ENCODE measurements at regions not wholly inside any gene's neighbourhood (a gene's known extent, or its start where the extent isn't known, plus 50 kb on each side); places are given as distances from the start of the nearest gene placed in this dataset.

DNA sequence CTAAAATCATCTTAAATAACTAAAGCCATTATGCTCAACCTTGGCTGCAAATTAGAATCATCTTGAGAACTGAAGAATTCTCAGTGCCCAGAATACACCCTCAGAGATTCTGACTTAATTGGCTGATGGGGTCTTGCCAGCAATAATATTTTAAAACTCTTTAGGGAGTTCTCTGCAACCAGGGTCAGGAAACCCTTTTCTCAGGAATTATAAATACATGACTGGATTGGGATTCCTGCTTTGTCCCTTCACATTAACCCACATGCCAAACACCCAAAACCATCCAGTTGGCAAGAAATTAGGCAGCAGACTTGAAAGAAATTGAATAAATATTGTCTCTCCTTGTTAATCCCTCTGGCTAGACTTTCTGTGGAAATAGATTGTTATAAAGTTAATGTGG lies 482.3 kb upstream of the NECTIN3 start:
- ATAC-seq (no peak), DNase-seq (no peak)
- Histone ChIP-seq H3K27me3 (ENCODE audit: control insufficient read depth, insufficient read depth) (no peaks in the 10 kb centered on the region), H3K27ac (ENCODE audit: low read length) (no peak overlapping the region), H3K4me3 (ENCODE audit: low read length) (no peak overlapping the region), H3K9me3 (ENCODE audit: control insufficient read depth, low read length) (no peaks in the 10 kb centered on the region), H3K4me1 (ENCODE audit: control insufficient read depth, insufficient read depth, low read length) (no peaks in the 10 kb centered on the region)
- intact Hi-C loops (cut with DNase I): no loop called here

DNA sequence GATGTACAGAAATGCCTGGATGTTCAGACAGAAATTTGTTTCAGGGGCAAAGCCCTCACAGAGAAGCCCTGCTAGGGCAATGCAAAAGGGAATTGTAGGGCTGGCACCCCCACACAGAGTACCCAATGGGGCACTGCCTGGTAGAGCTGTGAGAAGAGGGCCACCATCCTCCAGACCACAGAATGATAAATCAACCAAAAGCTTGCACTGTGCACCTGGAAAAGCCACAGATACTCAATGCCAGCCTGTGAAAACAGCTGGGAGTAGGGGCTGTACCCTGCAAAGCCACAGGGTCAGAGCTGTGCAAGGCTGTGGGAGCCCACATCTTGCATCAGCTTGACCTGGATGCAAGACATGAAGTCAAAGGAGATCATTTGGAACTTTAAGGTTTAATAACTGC lies 477.9 kb upstream of the NECTIN3 start:
- H3K4me3 ChIP-seq (ENCODE audit: low read length): no peak overlapping the region
- no peaks in the 10 kb centered on the region for H3K9me3 ChIP-seq (ENCODE audit: control insufficient read depth, low read length)
- DNase-seq (no peak), ATAC-seq (no peak)
- H3K27me3 ChIP-seq (ENCODE audit: control insufficient read depth, insufficient read depth): no peaks in the 10 kb centered on the region
- no peak overlapping the region for H3K27ac ChIP-seq (ENCODE audit: low read length)
- no peaks in the 10 kb centered on the region for H3K4me1 ChIP-seq (ENCODE audit: control insufficient read depth, insufficient read depth, low read length)
- intact Hi-C loops (cut with DNase I): no loop called here

DNA sequence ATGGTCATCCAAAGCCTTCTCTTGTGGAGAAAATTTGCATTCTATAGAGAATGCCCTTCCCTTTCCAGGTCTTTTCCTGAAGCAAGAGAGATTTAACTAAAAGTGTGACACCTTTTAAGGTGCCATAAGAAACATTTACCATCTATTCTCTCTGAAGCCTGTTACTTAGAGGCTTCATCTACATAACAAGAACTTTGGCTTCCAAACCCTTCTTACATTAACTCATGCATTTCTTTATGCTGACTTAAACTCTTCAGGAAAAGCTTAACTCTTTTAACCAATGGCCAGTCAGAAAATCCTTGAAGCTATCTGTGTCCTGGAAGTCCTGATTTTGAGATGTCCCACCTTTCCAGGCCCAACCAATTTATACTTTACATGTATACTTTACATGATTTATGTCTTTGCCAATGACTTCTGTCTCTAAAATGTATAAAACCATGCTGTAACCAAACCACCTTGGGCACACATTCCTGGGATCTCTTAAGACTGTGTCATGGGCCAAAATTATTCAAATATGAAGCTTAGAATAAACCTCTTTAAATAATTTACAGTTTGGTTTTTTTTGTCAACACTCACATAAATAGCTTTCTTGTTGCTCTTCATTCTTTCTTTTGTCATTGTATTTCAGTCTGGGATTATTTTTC lies 472.6 kb upstream of the NECTIN3 start:
- DNase-seq (no peak), ATAC-seq (no peak)
- no peaks in the 10 kb centered on the region for H3K27me3 ChIP-seq (ENCODE audit: control insufficient read depth, insufficient read depth)
- H3K27ac ChIP-seq (ENCODE audit: low read length): no peak overlapping the region
- no peak overlapping the region for H3K4me3 ChIP-seq (ENCODE audit: low read length)
- intact Hi-C loops (cut with DNase I): no loop called here
- no peaks in the 10 kb centered on the region for H3K4me1 ChIP-seq (ENCODE audit: control insufficient read depth, insufficient read depth, low read length)
- H3K9me3 ChIP-seq (ENCODE audit: control insufficient read depth, low read length): no peaks in the 10 kb centered on the region

DNA sequence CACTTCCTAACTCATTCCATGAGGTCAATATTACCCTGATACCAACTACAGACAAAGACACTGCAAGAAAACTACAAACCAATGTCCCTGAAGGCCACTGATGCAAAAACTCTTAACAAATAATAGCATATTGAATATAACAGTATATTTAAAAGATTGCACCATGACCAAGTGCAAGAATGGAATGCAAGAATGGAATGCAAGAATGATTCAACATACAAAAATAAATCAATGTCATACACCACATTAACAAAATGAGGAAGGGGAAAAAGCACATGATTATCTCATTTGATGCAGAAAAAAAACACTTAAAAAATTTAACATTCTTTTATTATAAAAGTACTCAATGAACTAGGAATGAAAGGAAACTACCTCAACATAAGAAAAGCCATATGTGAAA lies 463.1 kb upstream of the NECTIN3 start:
- Histone ChIP-seq H3K4me3 (ENCODE audit: low read length) (no peak overlapping the region), H3K27ac (ENCODE audit: low read length) (no peak overlapping the region), H3K4me1 (ENCODE audit: control insufficient read depth, insufficient read depth, low read length) (no peaks in the 10 kb centered on the region), H3K27me3 (ENCODE audit: control insufficient read depth, insufficient read depth) (no peaks in the 10 kb centered on the region), H3K9me3 (ENCODE audit: control insufficient read depth, low read length) (no peaks in the 10 kb centered on the region)
- intact Hi-C loops (cut with DNase I): no loop called here
- ATAC-seq (no peak), DNase-seq (no peak)

DNA sequence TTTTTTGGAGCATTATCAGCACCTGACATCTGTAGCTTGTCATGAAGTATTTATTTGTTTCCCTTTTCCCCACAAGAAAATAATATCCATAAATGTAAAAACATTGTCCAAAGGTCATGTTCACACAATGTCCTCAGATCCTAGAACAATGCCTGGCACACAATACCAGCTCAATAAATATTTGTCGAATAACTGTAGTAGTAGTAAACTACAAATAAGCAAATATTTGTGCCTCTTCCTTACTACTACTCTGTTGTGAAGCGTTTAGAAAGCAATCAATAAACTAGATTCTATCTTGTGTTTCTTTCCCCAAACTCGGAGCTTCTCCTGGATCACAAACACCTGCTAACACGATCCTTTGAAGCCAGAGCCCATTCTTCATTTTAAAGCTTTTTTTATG lies 459.6 kb upstream of the NECTIN3 start:
- no peaks in the 10 kb centered on the region for H3K9me3 ChIP-seq (ENCODE audit: control insufficient read depth, low read length)
- ATAC-seq (no peak), DNase-seq (no peak)
- no peaks in the 10 kb centered on the region for H3K4me1 ChIP-seq (ENCODE audit: control insufficient read depth, insufficient read depth, low read length)
- H3K27me3 ChIP-seq (ENCODE audit: control insufficient read depth, insufficient read depth): no peaks in the 10 kb centered on the region
- H3K27ac ChIP-seq (ENCODE audit: low read length): no peak overlapping the region
- H3K4me3 ChIP-seq (ENCODE audit: low read length): no peak overlapping the region
- WGBS: 77% methylated on average over 4 of the region's 4 CpGs
- intact Hi-C loops (cut with DNase I): no loop called here

DNA sequence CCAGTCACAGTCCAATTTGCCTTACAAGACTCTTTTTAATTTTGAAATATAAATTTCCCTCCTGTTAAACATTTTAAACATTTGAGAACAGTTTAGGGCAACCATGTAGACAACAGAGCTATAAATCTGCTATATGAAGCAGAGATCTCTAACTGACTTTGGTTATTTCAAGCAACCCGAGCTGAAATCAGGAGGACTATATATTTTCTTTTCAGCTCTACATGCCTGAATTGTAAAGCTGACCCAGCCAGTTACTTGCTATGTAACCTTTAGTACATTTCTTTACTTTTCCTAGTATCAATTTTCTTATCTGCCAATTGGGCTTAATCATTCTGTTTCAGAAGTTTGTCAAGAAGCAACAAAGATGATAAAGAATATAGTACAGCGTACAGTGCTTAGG lies 457.4 kb upstream of the NECTIN3 start:
- WGBS: 66% methylated on average over 2 of the region's 2 CpGs
- no peak overlapping the region for H3K4me3 ChIP-seq (ENCODE audit: low read length)
- ATAC-seq (no peak), DNase-seq (no peak)
- H3K27ac ChIP-seq (ENCODE audit: low read length): no peak overlapping the region
- H3K4me1 ChIP-seq (ENCODE audit: control insufficient read depth, insufficient read depth, low read length): no peaks in the 10 kb centered on the region
- H3K9me3 ChIP-seq (ENCODE audit: control insufficient read depth, low read length): no peaks in the 10 kb centered on the region
- H3K27me3 ChIP-seq (ENCODE audit: control insufficient read depth, insufficient read depth): no peaks in the 10 kb centered on the region
- intact Hi-C loops (cut with DNase I): no loop called here

DNA sequence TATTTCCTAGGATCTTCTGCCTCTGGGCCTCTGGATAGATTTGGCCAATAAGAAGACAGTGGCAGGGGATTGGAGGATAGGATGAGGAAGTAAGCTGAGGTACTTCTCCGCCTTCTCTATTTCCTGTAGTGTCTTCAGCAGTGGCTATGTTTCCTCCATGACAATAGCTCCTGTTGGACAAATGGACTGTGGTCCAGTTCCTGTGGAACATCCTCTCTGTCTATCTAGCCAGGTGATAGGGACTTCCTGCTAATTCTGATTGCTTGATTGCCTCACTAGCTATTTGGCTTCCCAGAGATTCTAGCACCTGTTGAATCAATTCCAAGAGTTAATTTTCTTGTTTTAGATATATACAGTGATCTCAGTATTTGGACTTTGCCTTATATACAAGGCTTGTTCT lies 456.2 kb upstream of the NECTIN3 start:
- no peak overlapping the region for H3K4me3 ChIP-seq (ENCODE audit: low read length)
- ATAC-seq (no peak), DNase-seq (no peak)
- intact Hi-C loops (cut with DNase I): no loop called here
- 85% methylated on average over 1 of the region's 1 CpG for WGBS
- H3K27me3 ChIP-seq (ENCODE audit: control insufficient read depth, insufficient read depth): no peaks in the 10 kb centered on the region
- H3K4me1 ChIP-seq (ENCODE audit: control insufficient read depth, insufficient read depth, low read length): no peaks in the 10 kb centered on the region
- no peak overlapping the region for H3K27ac ChIP-seq (ENCODE audit: low read length)
- H3K9me3 ChIP-seq (ENCODE audit: control insufficient read depth, low read length): no peaks in the 10 kb centered on the region

DNA sequence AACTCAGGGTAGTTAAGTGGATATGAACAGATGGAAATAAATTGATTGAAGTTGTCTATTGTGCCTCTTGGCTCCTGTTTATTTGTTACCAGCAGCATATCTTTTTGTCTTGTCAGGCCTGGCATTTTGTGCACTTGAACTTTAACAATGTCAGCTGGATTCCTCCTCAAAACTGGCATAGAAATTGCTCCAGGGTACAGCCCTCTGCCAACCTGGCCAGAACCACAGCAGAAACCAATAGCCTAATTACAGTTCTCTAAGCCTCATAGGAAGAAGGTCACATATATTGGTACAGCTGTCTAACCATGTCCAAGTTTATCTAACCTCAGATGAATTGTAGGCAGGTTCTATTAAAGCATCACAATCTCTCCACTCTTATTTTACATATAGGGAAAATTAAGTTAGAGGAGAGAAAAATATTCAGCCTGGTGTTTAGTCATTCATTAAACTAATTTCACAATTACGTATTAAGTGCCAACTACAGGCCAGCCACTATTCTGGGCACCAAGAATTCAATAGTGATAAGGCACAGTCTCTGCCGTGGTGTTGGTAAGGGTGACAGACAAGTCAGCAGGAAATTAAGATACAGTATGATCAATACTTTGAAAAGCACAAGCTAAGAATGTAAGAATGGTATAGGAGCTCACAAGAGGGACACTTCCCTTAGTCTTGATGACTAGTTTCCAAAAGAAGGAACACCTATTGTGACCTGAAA lies 452.9 kb upstream of the NECTIN3 start:
- DNase-seq: no peak
- 58% methylated on average over 2 of the region's 2 CpGs for WGBS
- H3K27me3 ChIP-seq (ENCODE audit: control insufficient read depth, insufficient read depth): no peaks in the 10 kb centered on the region
- intact Hi-C loops (cut with DNase I): no loop called here
- no peak for ATAC-seq
- H3K9me3 ChIP-seq (ENCODE audit: control insufficient read depth, low read length): no peaks in the 10 kb centered on the region
- no peak overlapping the region for H3K4me3 ChIP-seq (ENCODE audit: low read length)
- H3K4me1 ChIP-seq (ENCODE audit: control insufficient read depth, insufficient read depth, low read length): no peaks in the 10 kb centered on the region
- no peak overlapping the region for H3K27ac ChIP-seq (ENCODE audit: low read length)

DNA sequence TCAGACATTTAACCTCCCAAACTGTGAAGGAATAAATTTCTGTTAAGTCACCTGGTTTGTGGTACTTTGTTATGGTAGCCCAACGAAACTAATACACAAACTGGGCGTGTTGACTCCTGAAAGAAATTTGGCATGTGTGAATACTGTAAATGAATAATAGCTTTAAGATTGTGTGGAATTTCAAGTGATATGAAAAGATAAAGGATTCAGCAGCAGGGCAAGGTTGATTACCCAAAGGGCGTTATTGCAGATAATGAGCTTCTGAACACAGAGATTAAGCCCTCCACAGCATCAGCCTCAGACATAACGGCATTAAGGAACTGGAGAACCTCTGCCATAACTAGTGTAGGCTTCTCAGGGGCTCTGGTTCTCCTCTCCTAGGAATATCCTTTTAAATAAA lies 451.5 kb upstream of the NECTIN3 start:
- Histone ChIP-seq H3K9me3 (ENCODE audit: control insufficient read depth, low read length) (no peaks in the 10 kb centered on the region), H3K4me1 (ENCODE audit: control insufficient read depth, insufficient read depth, low read length) (no peaks in the 10 kb centered on the region), H3K4me3 (ENCODE audit: low read length) (no peak overlapping the region), H3K27me3 (ENCODE audit: control insufficient read depth, insufficient read depth) (no peaks in the 10 kb centered on the region), H3K27ac (ENCODE audit: low read length) (no peak overlapping the region)
- 38% methylated on average over 4 of the region's 4 CpGs for WGBS
- no peak for DNase-seq
- intact Hi-C loops (cut with DNase I): no loop called here
- ATAC-seq: no peak

DNA sequence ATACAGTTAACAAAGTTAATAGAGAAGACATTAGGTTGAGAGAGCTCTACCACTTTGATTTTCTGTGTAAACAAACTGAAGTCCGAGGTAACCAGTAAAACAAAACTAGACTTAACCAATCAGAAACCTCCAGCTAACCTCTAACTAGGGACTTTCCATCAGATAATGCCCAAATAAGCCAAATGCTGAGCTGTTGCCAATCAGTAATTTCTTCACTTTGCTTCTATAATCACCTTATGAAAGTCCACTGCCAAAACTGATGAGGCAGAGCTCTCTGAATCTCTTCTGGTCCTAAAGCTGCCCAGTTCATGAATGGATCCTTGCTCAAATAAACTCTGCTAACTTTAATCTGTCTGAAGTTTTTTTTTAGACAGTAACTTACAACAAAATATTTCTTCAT lies 448.0 kb upstream of the NECTIN3 start:
- ATAC-seq: no peak
- Histone ChIP-seq H3K27ac (ENCODE audit: low read length) (no peak overlapping the region), H3K4me3 (ENCODE audit: low read length) (no peak overlapping the region), H3K9me3 (ENCODE audit: control insufficient read depth, low read length) (no peaks in the 10 kb centered on the region), H3K4me1 (ENCODE audit: control insufficient read depth, insufficient read depth, low read length) (no peaks in the 10 kb centered on the region), H3K27me3 (ENCODE audit: control insufficient read depth, insufficient read depth) (no peaks in the 10 kb centered on the region)
- DNase-seq: no peak
- intact Hi-C loops (cut with DNase I): no loop called here
- 58% methylated on average over 1 of the region's 1 CpG for WGBS

DNA sequence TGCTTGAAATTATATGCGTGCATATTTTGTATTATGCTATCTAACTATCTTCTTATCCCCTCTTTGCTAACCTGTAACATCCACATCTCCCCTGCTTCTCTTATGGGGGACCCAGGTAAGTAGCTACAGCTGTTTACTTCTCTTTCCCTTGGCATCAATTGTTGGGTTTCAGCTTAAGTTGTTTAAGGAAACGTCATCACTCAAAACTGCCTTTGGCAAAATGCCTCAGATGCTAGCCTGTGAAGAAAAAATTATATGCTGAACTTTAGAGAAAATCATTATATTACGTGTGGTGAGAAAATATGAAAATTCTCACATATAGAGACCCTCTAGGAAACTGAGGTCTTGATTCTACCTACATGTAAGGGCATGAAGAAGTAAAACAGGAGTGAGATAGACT lies 447.0 kb upstream of the NECTIN3 start:
- Histone ChIP-seq H3K4me3 (ENCODE audit: low read length) (no peak overlapping the region), H3K9me3 (ENCODE audit: control insufficient read depth, low read length) (no peaks in the 10 kb centered on the region), H3K4me1 (ENCODE audit: control insufficient read depth, insufficient read depth, low read length) (no peaks in the 10 kb centered on the region), H3K27me3 (ENCODE audit: control insufficient read depth, insufficient read depth) (no peaks in the 10 kb centered on the region), H3K27ac (ENCODE audit: low read length) (no peak overlapping the region)
- DNase-seq (no peak), ATAC-seq (no peak)
- WGBS: 35% methylated on average over 3 of the region's 3 CpGs
- intact Hi-C loops (cut with DNase I): no loop called here

DNA sequence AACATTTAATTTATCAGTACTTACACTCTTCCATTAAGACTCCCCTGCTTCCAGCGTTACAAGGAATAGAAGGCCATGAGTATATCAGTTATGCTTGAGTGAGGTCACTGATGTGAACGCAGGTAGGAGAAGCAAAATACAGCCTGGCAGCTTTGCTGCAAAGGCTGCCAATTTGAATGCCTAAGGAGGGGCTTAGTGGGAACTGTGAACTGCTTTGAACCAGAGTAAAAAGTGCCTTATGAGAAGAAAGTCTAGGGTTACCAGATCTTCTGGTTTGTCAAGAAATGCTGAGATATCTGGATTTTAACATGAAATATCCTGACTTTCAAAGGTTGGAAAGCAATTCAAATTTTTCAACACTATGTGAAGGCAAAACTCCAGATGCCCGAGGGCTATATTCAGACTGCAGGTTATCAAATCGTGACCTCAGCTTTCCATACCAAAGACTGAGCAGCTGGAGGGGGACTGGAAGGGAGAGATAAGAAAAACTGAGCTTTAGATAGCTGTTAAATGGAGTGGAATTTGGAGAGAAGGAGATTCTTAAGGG lies 446.3 kb upstream of the NECTIN3 start:
- 20% methylated on average over 4 of the region's 4 CpGs for WGBS
- intact Hi-C loops (cut with DNase I): no loop called here
- Histone ChIP-seq H3K27me3 (ENCODE audit: control insufficient read depth, insufficient read depth) (no peaks in the 10 kb centered on the region), H3K4me1 (ENCODE audit: control insufficient read depth, insufficient read depth, low read length) (no peaks in the 10 kb centered on the region), H3K27ac (ENCODE audit: low read length) (no peak overlapping the region), H3K4me3 (ENCODE audit: low read length) (no peak overlapping the region), H3K9me3 (ENCODE audit: control insufficient read depth, low read length) (no peaks in the 10 kb centered on the region)
- ATAC-seq: no peak
- no peak for DNase-seq

All from right cardiac atrium (tissue), 5 donors.